IPS-NIHi7 (cell line): ENCODE measurements at regions not wholly inside any gene's neighbourhood (a gene's known extent, or its start where the extent isn't known, plus 50 kb on each side); places are given as distances from the start of the nearest gene placed in this dataset.
A peak's percentile ranks its signal among the peaks of the same experiment; 100 is the strongest.

Source experiments
- DNase-seq: peaks from one replicate; pipeline ENCODE4 v3.0.0; 2012; ENCODE audit warnings: mixed read lengths; ENCODE audit errors: extremely low spot score

DNA sequence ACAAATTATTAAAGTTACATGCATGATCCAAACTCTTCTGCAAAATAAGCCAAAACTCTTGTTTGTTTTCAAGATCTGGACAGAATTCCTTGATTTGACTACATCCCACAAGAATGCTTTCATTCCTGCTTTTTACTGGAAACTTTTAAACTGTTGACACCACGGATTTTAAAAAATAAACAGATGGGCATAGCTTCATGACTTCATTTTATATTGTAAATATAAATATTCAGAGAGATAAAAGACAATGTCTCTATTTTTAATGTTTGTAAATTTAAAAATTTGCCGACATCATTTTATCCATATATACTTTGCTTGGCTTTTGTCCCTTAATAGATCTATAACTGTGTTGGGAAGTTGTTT is 134.3 kb upstream of the DCN start:
- no peak for DNase-seq

DNA sequence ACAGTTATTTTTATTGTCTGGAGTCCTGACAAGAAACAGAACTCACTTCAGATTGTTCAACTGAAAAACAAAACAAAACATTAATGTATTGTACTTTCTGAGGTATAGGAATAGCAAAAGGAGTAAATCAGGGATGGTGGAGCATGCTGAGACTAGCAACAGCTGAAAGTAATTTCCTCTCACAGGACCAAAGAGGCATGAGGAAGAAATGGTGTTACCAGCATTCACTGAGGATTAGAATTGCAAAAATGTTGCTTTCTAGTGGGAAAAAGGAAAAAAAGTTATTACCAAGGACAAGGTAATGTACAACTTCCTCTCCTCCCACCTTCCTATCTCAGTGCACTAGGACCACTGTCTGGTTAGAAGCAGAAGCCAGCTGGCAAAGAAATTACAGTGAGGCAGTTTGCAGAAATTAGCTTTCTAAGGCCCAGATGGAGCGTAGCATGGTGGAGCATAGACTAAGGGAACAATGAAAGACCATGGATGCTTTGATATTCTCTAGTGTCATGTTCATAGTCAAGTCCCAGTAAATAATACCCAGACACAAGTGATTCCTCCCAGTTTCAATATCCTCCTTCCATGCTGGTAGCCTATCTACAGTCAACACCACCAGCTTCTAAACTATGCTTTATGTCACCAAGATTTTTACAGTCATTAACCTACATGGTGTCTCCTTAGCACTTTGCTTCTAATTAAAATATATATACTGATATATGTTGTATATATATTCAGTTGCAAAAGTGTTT is 133.7 kb upstream of the DCN start:
- no peak for DNase-seq

DNA sequence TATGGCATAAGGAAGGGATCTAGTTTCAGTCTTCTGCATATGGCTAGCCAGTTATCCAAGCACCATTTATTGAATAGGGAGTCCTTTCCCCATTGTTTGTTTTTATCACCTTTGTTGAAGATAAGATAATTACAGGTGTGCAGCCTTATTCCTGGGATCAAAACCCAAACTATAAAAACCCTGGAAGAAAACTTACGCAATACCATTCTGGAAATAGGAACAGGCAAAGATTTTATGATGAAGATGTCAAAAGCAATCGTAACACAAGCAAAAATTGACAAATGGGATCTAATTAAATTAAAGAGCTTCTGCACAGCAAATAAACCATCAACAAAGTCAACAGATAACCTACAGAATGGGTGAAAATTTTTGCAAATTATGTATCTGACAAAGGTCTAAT is 128.5 kb upstream of the DCN start:
- no peak for DNase-seq

DNA sequence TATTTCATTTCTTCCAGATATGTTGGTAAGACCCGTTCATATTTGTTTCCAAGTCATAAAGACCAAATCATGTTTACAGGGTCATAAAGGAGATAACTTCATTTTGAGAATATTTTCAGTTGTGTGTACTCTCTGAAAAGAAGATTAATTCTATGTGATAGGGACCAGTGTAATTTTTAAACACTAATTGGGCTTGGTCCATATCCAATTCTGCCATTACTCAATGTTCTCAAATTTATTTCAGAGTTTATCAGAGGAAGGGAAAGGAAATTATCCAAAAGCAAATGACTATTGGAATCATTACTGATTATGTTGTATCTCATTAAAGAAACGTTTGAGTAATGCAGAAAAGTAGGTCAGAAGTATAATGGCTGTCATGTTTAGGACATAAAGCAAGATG is 126.8 kb upstream of the DCN start:
- DNase-seq = no peak

DNA sequence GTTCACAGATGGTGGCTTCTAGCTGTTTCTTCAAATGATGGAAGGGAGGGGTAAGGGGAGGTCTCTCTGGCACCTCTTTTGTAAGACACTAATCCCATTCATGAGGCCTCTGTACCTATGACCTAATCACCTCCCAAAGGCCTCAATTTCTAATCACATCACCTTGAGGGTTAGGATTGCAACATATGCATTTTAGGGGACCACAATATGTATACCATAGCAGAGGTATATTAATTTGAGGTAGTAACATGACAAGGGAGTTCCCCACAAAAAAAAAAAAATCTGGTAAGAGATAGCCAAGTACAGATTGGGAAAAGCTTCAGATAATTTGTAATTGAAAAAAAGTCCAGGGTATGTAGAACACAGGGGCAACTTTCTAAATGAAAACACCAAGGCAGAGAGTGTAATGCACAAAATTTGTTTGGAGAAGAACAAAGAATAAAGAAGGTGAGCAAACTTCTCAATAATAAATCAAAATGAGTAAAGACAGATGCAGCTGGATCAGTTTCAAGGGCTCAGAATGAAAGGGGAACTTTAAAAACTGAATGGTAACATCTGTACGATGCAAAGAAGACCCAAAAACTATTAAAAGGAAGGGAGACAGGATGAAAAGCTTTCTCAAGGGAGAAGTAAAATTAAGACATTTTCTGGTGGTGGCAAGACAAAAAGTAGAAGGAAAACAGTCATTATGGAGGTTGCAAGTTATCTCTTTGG is 125.5 kb upstream of the DCN start:
- DNase-seq = no peak

DNA sequence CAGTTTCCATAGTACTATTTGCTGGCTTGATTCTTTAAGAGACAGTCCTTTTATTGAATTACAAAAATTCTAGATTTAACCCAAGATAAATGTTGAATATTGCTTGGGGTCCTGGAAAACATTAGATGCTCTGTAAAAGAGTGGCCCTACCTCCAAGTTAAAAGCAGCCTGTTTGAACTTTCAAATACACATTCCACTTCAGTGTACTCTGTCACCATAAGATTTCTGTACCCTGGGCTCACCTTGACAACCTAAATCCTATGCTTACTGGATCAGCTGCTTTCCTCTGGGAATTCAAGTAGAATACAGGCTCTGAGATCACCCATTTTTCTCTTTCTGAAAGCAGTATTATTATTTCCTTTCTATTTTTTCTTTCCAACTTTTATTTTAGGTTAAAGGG is 107.7 kb upstream of the DCN start:
- DNase-seq = no peak

DNA sequence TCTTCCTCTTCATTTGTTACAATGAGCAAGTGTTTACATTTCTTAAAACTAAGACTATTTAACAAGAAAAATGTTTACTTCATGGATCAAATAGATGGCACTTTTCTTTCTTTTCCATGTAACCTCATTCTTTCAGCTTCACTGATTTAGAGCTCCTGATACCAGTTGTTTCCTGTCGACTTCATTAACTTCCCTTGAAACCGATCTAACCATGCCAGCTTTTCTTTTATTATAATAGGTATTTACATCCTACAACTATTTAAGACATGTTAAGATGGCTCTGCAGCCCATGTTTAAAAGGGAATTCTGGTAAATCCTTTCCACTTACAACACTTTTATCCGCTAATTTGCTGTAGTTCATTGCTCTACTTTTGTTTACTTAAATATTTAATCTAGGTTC is 107.3 kb upstream of the DCN start:
- no peak for DNase-seq

DNA sequence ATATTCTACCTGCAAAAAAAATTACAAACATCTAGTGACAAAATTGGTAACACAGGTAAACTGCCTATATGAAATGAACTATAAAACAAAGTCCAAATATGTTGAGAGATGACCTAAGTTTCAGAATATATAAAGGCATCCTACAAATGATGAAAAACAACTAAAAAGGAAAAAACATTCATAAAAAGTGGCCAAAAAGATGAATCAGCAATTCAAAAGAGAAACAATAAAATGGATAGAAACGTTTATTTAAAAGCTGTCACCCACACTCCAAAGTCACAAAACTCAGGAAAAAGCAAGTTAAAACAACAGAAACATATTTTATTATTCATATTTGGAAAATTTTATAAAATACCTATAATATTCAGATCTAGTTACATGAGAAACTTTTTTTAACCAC is 106.5 kb upstream of the DCN start:
- DNase-seq = no peak

DNA sequence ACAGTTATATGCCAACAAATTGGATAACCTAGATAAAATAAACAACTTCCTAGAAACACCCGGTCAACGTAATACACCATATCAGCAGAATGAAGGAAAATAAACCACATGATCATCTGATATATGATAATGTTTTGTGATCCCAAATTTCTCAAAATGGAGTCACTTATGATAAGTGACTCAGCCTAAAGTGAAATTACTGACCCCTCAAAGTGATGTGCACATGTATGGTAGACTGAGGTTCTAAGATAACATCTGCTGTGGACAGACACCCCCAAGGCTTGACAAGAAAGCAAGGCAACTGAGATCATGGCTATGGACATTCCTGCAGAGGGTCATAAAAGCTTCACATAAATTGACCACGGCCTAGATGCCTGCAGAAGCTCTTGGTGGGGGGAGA is 105.1 kb upstream of the DCN start:
- no peak for DNase-seq

DNA sequence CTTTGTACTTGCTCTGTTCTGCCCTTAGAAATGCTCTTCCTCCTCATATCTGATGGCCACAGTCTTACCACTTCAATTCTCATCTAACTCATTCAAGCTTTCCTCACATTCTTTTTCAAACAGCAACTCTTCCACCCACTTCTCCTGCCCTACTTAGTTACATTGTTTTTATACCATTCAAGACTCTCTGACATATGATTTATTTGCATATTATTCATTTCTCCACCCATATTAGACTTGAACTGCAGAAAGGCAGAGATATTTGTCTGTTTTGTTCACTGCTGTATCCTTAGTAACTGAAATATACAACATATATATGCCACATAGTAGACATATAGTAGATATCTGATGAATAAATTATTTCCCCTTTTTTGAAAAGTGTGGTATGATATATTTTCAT is 95.5 kb upstream of the DCN start:
- no peak for DNase-seq

DNA sequence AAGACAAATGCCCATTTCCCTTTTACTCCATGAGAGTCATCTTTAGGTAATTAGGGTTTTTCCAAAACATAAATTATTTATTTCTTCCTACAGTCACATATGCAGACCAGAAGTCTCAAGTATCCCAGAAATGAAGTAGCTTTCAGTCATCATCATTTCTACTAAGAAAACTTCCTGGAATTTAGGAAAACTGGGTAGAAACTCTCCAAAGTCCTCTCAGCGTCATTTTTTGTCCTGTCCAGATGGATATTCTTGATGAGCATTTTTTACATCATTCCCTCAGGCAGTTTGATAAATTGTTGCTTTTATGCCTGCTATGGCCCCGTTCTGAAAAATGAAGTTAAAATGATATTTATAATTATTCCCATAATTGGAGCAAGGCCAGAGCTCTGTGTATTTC is 93.9 kb upstream of the DCN start:
- no peak for DNase-seq

DNA sequence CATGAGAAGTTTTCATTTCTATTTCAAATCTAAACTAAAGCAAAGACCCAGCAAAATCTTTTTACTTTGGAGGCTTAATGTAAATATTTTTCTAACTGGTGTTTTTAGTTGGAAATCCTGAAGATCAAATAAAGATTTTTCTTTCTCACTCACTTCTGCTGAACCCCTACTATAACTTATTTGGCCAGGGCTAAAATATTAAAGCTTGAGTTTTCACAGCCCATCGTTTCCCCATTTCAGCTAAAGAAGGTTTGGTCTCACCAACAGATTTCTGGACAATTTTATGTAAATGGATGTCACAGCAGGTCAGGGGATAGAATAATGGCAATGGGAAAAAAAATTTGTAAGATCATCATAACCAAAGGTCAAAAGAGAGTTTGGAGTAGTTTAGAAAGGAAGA is 92.7 kb upstream of the DCN start:
- DNase-seq = no peak

DNA sequence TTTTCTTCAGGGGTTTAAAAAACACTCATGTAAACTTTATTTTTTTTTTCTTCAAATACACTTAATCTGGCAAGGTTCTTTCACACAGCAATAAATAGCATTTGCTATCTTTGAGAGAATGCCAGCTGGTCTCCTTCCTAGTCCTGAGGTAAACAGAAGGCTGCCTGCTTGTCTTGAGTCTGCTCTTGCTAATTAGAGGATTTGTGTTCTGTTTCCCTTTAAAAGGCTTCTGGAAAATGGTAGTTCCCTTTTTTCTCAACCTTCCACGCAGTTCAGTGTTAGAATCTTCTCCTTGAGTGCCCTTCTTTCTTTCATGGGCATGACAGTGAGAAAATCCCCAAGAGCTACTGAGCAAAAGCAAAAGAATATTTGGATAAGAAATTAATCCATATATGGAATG is 92.3 kb upstream of the DCN start:
- peak; percentile 12 for DNase-seq

DNA sequence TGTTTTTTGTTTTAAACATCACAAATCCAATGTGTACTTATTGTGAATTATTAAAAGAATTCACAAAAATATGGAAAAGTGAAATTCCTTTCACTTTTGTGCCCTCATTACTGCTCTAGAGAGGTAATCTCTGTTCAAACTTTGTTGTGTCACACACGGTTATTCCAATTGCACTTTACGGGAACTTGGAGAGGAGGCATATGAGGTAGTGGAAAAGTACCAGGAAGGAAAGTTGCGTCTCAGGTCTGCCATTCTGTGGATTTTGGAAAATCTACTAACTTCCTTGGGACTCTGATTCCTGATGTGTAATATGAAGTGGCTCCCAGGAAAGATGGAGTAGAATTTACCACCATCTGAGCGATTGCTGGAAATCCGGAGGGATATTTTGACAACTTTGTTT is 90.9 kb upstream of the DCN start:
- no peak for DNase-seq

DNA sequence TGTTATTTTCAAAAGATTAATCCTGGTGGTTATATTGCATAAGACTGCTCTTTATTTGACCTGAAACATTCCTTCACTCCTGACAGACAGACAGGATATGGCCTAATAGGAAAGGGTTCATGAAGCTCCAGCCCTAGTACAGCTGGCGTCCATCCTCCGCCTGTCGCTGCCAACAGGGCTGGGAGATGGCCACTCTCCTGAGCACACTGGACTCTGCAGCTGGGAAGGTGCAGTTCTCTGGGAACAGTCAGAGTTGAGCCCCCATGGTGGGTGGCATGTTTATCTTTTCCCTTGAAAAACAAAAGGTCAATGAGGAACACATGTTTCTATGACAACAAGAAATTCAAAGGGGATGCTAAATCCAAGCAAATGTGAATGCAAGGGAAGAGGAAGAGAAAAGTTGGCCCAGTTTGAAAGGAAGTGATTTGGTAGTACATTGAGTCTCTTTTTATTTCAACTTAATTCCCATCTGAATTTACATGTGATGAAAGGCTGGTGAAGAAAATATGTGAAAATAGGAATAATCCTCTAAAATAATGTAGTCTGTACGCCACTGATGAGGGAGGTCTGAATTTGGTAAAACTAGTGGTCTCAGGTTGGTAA is 89.9 kb upstream of the DCN start:
- DNase-seq = peak; percentile 28

DNA sequence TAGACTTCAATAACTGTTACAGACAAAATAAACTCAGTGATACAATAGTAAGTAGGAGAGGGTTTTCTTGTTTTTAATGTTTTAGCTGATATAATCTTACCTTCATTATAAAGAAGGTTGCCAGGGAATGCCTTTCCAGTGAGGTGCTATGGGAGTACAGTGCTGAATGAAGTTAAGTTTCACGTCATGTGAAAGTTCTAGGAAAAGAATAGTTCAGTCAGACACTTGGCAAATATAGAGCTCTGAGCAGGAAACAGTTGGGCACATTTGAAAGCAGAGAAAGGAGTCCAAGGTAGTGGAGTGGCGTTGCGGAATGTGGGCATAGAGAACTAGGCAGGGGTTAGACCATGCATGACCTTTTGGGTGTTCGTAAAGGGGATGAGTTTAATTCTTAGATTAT is 88.6 kb upstream of the DCN start:
- no peak for DNase-seq

DNA sequence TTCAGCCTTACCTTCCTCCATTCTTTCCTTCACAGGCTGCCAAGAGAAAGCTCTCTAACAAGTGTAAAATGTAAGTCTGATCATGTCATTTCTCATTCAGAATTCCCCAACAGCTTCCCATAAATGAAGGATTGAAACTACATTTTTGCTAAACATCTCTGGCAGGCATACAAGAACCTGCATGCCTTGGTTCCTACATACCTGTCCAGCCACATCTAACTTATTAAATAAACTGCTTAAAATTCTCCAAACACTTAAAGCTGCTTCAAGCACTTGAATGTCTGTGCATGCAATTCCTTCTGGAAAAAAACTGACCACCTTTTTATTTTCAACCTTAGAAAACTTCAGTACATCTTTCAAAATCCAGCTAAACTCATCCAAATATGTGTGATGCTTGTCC is 84.4 kb upstream of the DCN start:
- no peak for DNase-seq

DNA sequence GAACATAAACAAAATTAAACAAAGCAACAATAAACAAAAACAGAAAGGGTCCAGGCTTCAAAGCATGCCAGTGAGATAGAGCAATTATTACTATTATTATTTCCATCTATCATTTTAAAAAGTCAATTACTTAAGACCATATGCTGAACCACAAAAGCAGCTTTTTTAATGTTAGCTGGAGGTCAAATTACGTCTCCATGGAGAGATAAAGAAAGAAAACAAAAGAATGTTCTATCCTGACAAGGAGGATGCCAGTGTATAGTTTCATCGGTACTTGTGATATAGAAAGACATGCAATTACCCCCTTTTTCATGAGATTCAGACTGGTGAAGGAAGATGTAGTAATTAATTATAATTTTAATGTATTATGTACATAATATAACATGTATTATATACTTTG is 81.6 kb upstream of the DCN start:
- no peak for DNase-seq

DNA sequence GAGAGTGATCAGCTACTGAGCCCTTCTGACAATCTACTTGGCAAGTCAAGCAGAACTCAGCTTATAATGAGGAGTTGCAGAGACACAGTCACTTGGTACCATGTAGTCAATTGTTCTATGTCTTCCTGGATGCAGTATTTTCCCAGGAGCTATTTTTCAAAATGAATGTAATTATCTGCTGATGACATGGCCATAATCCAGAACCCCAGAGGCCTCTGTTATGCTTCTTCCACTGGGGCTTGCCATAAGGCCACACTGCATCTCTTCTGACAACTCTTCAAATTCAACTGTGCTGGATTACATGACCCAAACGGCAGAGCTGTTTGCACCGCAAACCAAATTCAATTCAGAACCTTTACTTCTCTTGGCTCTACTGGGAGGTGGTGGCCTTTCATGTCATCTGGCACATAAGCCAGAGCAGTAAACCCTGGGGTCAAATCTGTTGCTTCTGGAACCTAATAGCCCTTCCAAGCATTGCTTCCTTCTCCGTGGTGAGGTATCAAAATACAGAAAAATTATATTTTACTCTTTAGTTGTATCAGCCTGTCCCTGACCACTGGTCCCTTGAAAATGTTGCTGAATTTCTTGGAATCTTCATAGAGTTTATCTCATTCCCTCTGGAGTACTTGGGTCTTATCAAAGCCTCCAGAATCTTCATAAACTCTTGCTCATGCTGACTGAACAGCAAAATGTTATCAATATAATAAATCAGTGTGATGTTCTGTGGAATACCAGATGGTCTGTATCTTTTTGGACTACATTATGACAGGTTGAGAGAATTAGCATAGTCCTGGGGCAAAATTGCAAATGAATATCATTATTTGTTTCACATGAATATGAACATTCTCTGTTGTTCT is 79.4 kb upstream of the DCN start:
- DNase-seq = no peak

DNA sequence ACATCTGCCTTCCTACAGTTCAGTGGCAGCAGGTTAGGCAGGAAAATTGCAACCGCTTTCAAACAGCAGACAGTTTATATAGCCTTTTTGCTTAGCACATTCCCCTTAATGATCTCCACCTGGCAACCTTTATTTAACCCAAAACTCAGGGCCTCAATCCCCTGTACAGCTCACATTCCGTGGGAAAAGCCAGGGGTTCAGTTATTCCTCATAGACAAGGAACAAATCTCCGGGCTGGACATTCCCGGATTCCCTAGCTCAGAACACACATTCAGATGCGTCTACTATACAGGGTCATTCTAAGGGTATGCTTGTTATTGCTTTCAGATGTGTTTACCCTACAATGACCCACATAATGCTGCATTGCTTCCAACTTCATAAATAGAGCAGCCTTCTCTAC is 73.8 kb upstream of the DCN start:
- DNase-seq = no peak

DNA sequence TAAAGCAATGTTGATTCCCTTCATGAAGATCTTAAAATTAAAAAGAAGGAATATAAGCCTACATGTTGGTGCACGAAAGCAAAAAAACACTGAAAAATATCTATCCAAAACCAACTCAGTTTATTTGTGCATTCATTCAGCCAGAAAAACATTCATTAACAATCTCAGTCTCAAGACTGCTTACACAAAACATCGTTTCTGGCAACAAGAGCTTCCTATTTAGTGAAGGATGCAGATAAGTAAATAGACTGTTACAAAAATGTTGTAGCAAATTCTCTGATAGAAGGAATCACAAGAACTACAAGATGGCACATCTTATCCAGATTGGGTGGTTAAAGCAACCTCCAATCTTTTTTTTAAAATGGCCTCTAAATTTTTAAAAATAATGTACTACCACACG is 69.7 kb upstream of the DCN start:
- no peak for DNase-seq

DNA sequence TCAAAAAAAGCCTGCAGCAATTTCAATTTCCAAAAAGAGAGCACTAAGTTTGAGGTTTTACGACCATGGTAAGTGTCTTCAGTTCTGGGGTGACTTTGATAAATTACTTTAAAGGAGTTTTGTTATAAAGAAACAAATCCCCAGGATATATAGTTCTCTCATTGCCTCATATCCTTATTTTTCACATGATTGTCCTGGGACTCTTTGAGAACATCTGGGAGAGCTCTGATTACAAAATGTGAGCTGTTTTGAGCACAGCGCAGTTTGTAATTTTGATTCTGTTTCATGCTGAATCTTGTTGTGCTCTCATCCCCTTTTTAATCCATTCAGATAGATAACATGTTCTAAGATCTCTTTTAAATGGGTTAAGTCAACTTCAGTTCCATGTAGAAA is 67.7 kb upstream of the DCN start:
- DNase-seq = no peak
